Hepatic stellate cell (primary cell): ENCODE measurements at regions not wholly inside any gene's neighbourhood (a gene's known extent, or its start where the extent isn't known, plus 50 kb on each side); places are given as distances from the start of the nearest gene placed in this dataset.

Experiments
- DNase-seq: peaks from one replicate; pipeline ENCODE4 v3.0.0; 2011; ENCODE audit warnings: low spot score

DNA sequence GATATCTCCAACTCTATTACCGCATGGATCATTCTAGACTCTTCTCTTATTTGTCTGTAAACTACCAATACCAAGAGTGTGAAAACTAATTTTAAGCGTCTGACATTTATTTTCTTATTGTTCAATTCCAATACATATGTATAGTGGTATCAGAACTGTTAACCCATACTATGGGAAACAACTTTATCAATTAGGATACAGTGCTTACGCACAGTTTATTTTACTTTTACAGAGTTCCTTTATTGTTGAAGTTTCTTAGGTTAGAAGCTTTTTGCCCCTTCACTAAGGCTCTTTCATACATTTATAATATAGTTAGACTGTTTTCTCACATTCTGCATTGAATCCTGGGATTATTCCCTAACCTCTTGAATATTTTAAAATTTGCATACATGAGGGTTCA lies 198.8 kb upstream of the RGPD4 start:
- no peak for DNase-seq

DNA sequence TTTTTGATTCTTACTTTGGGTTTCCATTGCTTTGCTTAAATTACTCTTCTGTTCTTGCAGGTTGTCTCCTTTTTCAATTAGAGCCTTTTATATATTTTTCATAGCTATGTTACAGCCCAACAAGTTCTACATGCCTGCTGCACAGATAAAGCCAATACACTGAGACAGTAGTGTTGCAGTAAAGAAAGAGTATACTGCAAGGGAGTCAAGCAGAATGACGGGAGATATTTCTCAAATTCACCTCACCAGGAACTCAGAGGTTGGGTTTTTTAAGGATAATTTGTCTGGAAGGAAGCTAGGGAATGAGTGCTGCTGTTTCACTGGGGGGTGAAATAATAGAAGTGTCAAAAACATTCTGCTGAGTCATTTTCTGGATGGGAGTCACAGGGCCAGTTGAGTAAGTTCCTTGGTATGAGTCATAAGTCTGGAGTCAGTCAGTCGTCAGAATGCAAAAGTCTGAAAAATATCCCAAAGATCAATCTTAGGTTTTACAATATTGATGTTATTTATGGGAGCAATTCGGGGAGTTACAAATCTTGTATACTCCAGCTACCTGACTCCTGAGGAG lies 193.0 kb upstream of the RGPD4 start:
- peak; percentile 16 for DNase-seq

DNA sequence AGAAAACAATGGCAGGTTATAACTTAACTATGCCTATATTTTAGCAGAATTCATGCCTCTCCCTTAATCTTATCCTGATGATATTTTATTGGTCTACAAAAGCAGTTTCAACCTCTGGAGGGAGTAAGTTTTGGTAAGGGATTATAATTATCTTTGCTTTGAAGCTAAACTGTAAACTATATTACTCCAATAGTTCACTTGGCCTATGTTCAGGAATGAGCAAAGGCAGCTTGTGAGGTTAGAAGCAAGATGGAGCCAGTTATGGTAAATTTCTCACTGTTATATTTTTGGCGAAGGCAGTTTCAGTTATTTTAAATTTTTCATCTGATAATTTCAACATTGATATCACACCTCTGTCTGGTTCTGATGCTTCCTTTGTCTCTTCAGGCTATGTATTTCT lies 192.5 kb upstream of the RGPD4 start:
- DNase-seq, result no peak

DNA sequence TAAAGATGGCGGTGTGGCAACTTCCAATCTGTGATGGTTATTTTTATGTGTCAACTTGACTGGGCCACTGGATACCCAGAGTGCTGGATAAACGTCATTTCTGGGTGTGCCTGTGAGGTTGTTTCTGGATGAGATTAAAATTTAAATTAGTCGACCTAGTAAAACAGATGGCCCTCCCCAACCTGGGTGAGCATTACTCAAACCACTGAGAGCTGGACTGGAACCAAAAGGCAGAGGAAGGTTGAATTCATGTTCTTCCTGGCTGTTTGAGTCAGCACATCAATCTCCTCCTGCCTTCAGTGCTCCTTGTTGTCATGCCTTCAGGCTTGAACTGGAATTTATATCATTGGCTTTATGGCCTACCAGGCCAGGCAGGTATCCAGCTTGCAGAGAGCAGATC lies 190.8 kb upstream of the RGPD4 start:
- DNase-seq, result no peak

DNA sequence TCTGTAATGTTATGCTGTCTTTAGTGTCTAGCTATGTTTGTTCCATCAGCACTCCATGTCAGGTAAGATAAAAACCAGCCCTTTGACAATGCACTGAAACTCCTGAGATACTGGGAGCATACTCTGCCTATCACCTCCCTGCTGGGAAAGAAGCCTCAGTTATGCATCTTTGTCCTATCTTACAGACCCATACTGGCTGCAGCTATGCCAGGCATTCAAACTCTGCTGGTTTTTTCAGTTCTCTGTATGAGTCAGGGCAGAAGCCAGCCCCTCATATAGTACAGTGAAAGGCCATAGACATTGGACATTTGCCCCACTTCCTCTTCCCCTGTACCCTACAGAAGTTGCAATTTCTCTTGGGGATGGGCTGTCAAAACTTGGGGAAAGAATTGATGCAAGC lies 181.1 kb upstream of the RGPD4 start:
- DNase-seq, result no peak

DNA sequence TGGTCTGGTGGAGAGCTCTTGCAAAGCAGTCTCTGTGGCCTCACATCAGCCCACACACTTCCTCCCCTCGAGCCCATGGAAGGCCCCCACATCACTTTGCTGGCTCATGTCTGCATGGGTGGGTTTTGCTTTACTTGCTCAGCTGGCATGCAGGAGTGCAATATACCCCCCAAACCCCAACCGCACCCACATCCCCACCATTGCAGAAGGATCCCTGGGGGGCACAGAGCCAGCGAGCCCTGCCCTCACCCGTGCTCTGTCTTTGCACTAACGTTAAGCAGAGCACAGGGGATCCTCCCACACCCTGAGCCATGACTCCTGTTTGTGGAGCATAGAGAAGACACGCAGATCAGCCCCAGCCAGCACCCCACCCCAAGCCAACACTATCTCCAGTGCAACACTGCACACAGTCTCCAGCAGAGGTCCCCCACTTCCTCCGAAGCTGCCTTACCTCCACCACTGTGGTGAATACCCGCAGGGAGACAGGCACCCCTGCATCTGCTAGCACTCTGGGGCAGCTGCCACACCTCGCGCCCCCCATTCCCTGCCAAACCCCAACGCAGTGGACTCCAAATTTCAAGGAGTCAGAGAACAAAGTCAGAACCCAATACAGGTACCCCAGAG lies 177.8 kb upstream of the RGPD4 start:
- DNase-seq, result no peak

DNA sequence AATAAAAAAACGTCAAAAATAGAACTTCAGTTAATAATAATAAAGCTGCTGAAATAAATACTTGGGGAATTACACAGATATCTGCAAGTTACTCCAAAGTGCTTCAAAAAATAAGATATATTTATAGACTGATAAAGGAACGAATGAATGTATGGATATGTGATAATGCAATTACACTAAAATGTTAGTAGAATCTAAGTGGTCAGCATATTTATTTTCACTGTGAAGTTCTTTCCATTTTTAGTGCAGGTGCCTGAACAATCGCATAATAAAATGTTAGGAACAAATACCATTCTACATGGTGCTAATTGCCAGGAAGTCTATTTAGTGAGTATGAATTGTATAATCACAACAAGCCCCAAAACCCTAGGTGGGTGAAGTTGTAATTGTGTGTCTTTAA lies 169.6 kb upstream of the RGPD4 start:
- no peak for DNase-seq

DNA sequence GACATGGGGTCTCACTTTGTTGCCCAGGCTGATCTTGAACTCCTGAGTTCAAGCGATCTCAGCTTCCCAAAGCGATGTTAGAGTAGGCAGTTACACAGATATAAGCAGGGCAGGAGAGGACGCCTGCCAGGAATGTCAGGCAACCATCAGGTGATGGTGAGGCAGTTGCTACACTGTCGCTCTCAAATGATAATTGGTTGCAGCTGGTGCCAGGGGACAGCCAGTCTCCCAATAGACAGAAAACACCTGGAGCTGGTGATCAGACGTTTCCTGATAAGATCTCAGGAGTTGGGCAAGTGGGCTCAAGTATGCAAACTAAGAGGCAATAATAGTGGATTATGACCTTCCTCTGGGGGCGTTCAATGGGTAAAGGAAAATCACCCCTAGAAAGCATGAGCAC lies 163.1 kb upstream of the RGPD4 start:
- no peak for DNase-seq

DNA sequence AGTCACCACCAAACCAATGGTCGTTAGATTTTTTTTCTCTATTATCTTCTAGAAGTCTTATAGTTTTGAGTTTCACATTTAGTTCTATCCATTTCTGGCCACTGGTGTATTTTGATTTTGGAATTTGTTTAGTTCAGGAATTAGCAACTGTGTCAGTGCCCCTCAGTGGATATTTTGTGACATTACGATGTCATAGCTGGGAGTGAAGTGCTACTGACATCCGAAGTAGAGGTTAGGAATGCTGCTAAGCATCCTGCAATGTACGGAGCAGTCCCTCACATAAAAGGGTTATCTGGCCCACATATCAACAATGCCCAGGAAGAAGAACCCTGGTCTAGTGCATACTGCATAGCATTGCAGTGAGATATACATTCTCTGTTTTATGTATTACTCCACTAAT lies 157.4 kb upstream of the RGPD4 start:
- DNase-seq, result no peak

DNA sequence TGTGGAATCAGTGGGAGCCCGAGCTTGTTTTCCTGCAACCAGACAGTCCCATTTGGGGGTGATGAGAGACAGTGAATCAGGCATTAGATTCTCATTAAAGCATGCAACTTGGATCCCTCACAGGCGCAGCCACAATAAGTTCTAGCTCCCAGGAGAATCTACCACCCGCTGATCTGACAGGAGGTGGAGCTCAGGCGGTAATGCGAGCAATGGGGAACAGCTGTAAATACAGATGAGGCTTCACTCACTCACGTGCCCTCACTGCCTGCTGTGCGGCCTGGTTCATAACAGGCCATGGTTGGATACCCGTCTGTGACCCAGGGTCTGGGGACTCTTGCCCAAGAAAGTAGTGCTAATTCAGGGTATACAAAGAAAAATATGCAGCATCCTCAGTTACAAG lies 144.8 kb upstream of the RGPD4 start:
- DNase-seq, result no peak

DNA sequence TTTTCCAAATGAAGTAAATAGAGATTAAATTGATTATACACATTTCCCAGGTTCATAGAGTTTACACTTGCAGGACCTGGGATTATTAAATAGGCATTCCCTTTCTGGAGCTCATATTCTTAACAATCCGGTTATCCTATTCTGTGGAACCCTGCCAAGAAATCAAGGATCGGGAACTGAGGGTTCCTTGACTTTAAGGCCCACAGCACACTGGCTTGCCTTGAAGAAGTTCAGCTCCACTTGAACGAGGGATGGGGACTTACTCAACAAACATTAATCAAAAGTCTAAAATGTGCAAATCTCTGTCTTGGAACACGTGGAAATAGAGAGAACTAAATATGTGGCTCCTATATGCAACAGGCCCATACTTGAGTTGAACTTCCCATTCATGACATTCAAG lies 142.3 kb upstream of the RGPD4 start:
- DNase-seq, result no peak

DNA sequence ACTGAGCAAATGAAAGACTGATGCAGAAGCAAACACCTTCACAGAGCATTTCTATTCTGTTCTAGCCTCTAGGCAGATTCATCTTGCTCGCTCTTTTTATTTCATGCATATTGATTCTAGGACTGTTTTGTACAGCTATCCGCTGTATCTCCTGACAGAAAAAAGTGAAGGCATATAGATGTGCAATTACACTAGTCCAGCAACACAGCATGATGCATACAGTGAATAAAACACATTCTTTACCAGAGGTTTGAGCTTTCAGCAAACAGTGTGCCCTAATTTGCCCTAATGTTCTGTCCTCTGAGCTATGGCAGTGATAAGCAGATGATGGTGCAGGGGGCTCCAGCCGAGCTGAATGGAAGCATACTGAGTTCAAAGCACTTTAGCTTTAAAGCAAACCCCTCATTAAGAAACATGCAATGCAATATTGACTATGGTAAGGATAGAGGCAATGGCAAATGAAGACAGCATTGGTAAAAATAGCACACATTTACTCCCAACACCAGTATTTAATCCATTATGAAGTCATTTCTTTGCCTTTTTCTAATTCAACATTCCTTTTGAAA lies 141.2 kb upstream of the RGPD4 start:
- DNase-seq, result no peak

DNA sequence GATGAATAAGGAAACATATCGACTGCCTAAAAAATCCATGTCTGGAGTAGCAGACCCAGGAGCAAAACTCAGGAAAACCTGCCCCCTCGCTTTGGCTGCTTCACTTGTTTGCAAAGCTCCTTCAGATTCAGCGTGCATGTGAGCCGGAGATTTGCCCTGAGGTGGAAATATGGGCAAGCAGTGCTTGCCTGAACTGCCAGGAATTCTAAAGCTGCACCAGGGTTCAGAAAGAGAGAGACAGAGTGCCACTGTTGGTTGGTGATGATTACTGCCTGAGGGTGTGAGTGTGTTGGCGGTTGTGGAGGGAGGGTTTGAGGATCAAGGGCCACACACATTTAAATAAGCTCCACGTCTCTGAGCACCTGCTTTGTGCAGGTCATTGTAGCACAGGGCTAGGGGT lies 139.6 kb upstream of the RGPD4 start:
- no peak for DNase-seq

DNA sequence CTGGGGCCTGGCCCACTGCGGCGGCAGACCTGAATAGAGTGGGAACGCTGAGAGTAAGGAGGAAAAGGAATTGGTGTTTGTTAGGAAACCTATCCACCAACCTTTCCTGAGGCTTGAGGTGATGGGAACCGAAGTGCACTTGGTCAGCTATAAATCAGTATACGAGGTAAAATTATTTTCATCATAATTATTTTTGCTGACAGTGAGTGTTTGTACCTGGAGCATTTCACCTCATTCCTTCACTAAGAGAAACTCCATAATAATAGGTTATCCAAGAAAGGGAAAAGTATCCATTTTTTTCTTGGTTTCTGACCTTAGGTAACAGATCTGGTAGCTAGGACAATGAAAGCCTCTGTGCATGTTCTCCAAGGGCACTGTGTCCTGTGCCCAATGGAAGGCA lies 138.6 kb upstream of the RGPD4 start:
- DNase-seq, result no peak

DNA sequence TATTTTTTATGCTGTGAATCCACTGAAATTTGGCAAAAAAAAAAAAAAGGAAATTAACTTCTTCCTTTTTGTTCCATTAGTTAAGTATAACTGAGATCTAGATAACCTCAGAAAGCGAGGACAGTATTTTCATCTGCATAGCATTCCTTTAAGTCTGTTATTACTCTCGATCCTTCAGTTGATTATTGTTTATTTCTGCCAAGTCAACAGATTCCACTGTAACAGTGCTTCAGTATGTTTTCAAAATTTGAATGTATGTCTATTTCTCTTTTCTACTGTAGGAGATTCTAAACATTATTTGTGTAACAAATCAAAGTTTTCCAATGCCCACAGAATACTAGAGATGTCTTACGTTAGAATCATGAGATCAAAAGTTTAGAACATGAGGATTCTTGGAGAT lies 133.1 kb upstream of the RGPD4 start:
- no peak for DNase-seq

DNA sequence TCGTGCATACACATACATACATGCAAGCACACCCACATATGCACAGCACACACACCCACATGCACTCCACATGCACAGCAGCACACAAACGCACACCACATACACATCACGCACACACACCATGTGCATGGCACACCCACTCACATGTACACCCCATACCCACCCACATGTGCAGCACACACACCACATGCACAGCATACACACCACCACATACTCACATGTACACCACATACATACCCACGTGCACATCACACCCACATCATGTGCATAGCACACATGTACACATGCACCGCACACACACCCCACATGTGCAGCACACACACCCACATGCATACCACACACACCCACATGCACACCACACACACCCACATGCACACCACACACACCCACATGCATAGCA lies 132.0 kb upstream of the RGPD4 start:
- DNase-seq, result no peak

DNA sequence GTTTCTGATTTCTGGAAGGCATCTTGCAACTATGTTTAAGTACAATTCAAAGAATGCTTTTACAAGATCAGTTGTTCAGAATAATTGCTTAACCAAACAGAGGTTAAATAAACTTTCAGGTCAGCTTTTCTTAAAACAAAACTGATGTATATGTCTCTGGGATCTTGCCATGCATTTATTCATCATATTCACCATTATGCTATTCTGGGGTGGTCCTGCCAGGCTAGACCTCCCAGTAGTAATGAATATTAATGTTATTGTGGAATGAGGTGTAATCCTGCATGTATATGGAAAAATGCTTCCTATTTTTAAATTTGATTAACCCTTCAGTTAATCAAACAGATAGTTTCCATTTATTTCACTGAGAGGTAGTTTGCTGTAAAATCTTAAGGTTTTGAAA lies 129.3 kb upstream of the RGPD4 start:
- DNase-seq, result no peak

DNA sequence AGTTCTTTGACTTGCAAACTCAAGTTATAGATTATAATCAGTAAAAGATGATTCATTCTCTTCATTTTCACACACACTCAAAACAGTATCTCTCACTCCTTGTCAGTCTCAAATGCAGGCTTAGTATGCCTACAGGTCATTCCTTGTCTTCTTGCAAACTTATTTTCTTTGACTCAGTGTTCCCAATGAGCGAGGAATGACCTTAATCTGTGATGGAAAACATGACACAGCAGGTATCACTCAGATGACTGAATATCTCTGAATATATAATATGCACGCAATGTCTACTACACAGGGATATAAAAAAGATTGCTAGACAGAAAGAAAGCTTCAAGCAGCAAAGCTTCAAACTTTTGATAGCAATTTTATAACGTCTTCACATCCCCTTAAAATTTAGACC lies 127.8 kb upstream of the RGPD4 start:
- no peak for DNase-seq

DNA sequence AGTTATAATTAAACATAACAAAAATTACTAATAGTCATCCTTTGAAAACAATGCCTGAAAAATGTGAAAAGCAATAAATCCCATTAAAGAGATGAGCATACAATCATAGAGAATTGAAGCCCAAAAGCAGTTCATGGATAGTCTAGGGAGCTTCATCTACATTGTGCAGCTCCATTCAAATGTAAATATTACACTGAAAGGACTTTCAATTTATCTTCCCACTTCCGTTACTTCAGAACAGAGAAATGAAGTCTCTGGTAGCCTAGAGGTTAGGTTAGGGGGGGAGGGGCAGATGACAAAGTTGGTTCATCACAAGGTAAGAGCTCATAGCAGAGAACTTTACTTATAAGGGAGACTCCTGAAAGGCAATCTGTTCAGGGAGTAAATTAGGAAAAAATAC lies 126.6 kb upstream of the RGPD4 start:
- no peak for DNase-seq

DNA sequence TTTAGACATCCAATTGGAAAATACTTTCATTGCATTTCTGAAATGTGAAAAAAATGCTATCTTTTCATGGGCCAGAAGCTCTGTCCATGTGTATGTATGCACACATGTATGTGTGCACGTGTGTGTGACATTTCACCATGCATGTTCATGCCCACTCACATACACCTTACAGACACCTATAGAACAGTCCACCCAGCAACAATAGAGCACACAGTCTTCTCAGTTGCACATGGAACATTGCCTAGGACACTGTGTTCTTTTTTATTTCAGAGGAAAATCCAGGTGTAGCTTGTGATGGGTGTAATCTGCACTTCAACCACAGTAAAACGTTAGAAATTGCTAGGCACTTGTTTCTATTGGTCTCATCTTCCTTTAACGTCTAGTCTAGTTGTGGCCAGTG lies 114.8 kb upstream of the RGPD4 start:
- DNase-seq, result no peak

DNA sequence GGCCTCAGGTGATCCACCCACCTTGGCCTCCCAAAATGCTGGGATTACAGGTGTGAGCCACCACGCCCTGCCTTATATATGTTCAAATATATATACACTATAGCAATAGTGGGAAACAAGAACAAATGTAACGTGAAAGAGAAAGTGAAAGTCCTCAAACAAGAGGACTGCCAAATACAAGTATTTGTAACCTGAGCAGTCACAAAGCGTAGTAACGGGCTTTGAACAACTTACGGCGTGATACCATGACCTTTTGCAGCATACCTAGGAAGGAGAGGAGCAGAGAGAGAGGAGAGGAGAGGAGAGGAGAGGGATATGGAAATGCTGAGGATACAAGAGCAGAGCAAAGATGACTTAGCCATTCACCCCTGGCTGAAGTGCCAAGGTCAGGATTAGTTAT lies 113.8 kb upstream of the RGPD4 start:
- DNase-seq, result no peak

DNA sequence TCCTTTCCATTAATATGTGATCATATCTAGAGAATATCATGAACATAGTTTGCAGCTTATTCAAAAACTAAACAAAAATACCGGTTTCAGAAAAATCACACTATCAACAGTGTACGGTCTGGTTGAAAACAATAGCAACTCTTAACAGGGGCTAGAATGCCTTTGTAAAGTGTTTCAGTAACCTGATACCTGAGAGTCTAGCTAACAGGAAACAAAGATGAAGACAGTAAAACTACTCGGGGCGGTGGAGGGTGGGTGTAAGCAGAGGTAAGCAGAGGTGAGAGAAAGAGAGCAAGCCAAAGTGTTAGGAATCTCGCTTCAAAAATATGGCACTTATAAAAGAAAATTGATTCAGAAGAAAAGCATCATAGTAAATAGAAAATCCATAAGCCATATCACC lies 109.0 kb upstream of the RGPD4 start:
- no peak for DNase-seq

DNA sequence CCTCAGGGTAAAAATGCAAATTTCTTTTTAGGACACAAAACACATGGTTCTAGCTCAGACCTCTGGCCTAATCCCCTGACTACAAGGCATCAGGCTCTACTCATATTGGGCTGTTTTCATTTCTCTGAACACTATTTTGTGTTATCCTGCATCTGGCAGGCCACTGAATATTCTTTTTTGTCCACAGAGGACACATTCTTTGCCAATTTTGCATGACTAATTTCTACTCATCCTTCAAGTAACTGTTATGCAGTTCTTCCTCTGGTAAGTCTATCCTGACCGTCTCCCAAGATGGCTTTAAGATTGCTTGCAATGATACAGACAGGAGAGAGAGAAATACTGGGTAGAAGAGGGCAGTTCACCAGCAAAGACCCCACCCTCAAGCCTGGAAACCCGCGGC lies 107.6 kb upstream of the RGPD4 start:
- no peak for DNase-seq

DNA sequence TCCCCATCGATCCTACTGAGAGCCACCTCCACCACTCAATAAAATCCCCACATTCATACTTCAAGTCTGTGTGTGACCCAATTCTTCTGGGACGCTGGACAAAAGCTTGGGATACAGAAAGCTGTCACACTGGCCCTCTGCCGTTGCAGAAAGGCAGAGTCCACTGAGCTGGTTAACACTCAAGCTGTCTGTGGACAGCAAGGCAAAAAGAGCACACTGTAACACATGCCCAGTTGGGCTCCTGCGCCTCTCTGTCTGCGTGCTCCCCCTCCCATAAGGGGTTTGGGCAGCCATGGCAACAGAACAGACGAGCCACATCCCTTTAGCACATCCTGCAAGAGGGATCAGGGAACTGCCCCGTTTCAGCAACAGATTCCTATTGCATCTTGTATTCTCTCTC lies 106.9 kb upstream of the RGPD4 start:
- no peak for DNase-seq
